ENCODE measurements at regions not wholly inside any gene's neighbourhood (a gene's known extent, or its start where the extent isn't known, plus 50 kb on each side); places are given as distances from the start of the nearest gene placed in this dataset.

GRCh38 chr17:5703736-5704135, 119.4 kb upstream of the NLRP1 start:
- Histone ChIP-seq H3K27ac (no peak overlapping the region), H3K36me3 (no peaks in the 10 kb centered on the region), H3K27me3 (replicated peaks in 1 of 7) (peaks cover 0 to 46% (median 0%) of the 10 kb centered on the region in 7 donors), H3K4me1 (no peaks in the 10 kb centered on the region), H3K9me3 (peaks cover 0 to 23% (median 6%) of the 10 kb centered on the region in 8 donors), H3K4me3 (no peak overlapping the region)
- no peak for TF ChIP-seq CTCF (IDR thresholded peaks at IDR 0.05 in 8 of 11, conservative IDR thresholded peaks at IDR 0.05 in 3 of 11)
- intact Hi-C loops (cut with DNase I; ENCODE audit: low total_unique reads), result no loop called here
- DNase-seq, result peak; percentile 23
- 19 to 51% (median 39%) methylated on average over 2 of the region's 2 CpGs for WGBS, 5 donors

GRCh38 chr17:5705081-5705875, 121.0 kb upstream of the NLRP1 start:
- Histone ChIP-seq H3K4me1 (no peaks in the 10 kb centered on the region), H3K27ac (no peak overlapping the region), H3K9me3 (peaks cover 0 to 19% (median 6%) of the 10 kb centered on the region in 8 donors), H3K27me3 (replicated peaks in 1 of 7) (peaks cover 0 to 30% (median 0%) of the 10 kb centered on the region in 7 donors), H3K36me3 (no peaks in the 10 kb centered on the region), H3K4me3 (no peak overlapping the region)
- TF ChIP-seq CTCF (IDR thresholded peaks at IDR 0.05 in 8 of 11, conservative IDR thresholded peaks at IDR 0.05 in 3 of 11) (peak in 6 of 11 experiments; percentile 9 to 48 (median 32)), POLR2A (IDR thresholded peaks at IDR 0.05) (no peak)
- 48 to 69% (median 56%) methylated on average over 12 of the region's 12 CpGs for WGBS, 5 donors
- DNase-seq, result no peak
- intact Hi-C loops (cut with DNase I; ENCODE audit: low total_unique reads), result loop anchor here (5.0 kb wide), 1 partner anchor 118 kb away; no protein-coding TSS in a partner anchor

- H3K9me3 ChIP-seq, result peaks cover 0 to 19% (median 6%) of the 10 kb centered on the region in 8 donors
- intact Hi-C loops (cut with DNase I; ENCODE audit: low total_unique reads), result loop anchor here (5.0 kb wide), 1 partner anchor 119 kb away; no protein-coding TSS in a partner anchor
Measured at GRCh38 chr17:5705876-5706576, 121.7 kb upstream of the NLRP1 start.

More at GRCh38 chr17:5705876-5706576, 121.7 kb upstream of the NLRP1 start:
- H3K36me3 ChIP-seq, result no peaks in the 10 kb centered on the region
- peak; percentile 32 for DNase-seq
- no peak overlapping the region for H3K4me3 ChIP-seq
- H3K4me1 ChIP-seq, result no peaks in the 10 kb centered on the region
- peaks cover 0 to 27% (median 0%) of the 10 kb centered on the region in 7 donors for H3K27me3 ChIP-seq (replicated peaks in 1 of 7)
- 79 to 91% (median 84%) methylated on average over 9 to 10 of the region's 10 CpGs for WGBS, 5 donors
- no peak for TF ChIP-seq POLR2A (IDR thresholded peaks at IDR 0.05)
- TF ChIP-seq POLR2AphosphoS5 (IDR thresholded peaks at IDR 0.05), result no peak
- TF ChIP-seq CTCF (IDR thresholded peaks at IDR 0.05 in 8 of 11, conservative IDR thresholded peaks at IDR 0.05 in 3 of 11), result no peak
- no peak overlapping the region for H3K27ac ChIP-seq

Data from spleen (tissue), 11 donors.